ENCODE measurements at regions not wholly inside any gene's neighbourhood (a gene's known extent, or its start where the extent isn't known, plus 50 kb on each side); places are given as distances from the start of the nearest gene placed in this dataset.

DNA sequence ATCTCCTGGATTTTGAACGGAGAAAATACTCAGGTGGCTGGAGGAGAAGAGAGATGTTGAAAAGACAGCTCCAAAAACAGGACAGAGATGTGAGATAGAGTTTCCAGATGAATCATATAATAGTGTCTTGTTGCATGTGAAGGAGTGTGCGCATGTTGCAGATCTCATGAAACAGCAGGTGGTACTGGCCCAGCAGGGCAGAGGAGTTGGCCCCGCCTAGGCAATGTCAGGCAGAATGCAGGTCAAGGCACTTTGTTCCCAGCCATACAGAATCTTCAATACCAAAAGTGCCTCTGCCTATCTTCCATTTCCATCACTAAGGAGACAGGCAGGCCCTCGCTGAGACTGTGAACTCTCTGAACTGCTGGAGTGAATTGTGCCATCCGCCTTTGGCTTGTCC lies 63.9 kb upstream of the FAT1 start:
- Histone ChIP-seq H3K36me3 (no peaks in the 10 kb centered on the region), H3K27ac (no peak overlapping the region), H3K9me3 (ENCODE audit: low read depth) (no peaks in the 10 kb centered on the region), H3K4me1 (ENCODE audit: low read depth) (no peaks in the 10 kb centered on the region), H3K27me3 (no peaks in the 10 kb centered on the region), H3K4me3 (no peak overlapping the region)
- TF ChIP-seq, protein P1, sequence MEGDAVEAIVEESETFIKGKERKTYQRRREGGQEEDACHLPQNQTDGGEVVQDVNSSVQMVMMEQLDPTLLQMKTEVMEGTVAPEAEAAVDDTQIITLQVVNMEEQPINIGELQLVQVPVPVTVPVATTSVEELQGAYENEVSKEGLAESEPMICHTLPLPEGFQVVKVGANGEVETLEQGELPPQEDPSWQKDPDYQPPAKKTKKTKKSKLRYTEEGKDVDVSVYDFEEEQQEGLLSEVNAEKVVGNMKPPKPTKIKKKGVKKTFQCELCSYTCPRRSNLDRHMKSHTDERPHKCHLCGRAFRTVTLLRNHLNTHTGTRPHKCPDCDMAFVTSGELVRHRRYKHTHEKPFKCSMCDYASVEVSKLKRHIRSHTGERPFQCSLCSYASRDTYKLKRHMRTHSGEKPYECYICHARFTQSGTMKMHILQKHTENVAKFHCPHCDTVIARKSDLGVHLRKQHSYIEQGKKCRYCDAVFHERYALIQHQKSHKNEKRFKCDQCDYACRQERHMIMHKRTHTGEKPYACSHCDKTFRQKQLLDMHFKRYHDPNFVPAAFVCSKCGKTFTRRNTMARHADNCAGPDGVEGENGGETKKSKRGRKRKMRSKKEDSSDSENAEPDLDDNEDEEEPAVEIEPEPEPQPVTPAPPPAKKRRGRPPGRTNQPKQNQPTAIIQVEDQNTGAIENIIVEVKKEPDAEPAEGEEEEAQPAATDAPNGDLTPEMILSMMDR (IDR thresholded peaks at IDR 0.05; ENCODE audit: low read depth, low read length), result no peak
- no peak for DNase-seq (ENCODE audit: low read depth in 1 of 2, low spot score in 1 of 2)

DNA sequence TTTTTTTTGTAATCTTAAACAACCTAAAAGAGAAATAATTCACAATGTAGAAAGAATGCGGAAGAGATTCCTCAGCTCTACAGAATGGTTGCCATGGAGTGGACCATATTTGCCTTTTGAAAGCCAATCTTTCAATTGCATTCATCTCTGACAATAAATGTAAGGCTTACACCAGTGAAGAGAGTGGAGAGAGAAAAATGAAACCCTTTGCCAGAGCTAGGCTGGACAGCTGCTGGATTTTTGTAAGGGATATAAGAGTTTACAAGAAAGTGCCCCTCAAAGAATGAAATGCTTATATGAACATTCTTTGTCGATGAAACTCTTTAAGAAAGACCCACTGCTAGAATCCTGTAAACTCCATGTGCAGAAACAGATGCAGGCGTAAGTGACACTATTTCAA lies 66.0 kb upstream of the FAT1 start:
- TF ChIP-seq, protein P1 (IDR thresholded peaks at IDR 0.05; ENCODE audit: low read depth, low read length), result no peak
- no peak overlapping the region for H3K27ac ChIP-seq
- H3K4me1 ChIP-seq (ENCODE audit: low read depth), result no peaks in the 10 kb centered on the region
- H3K9me3 ChIP-seq (ENCODE audit: low read depth), result no peaks in the 10 kb centered on the region
- H3K36me3 ChIP-seq, result no peaks in the 10 kb centered on the region
- no peak overlapping the region for H3K4me3 ChIP-seq
- H3K27me3 ChIP-seq, result no peaks in the 10 kb centered on the region
- no peak for DNase-seq (ENCODE audit: low read depth in 1 of 2, low spot score in 1 of 2)

DNA sequence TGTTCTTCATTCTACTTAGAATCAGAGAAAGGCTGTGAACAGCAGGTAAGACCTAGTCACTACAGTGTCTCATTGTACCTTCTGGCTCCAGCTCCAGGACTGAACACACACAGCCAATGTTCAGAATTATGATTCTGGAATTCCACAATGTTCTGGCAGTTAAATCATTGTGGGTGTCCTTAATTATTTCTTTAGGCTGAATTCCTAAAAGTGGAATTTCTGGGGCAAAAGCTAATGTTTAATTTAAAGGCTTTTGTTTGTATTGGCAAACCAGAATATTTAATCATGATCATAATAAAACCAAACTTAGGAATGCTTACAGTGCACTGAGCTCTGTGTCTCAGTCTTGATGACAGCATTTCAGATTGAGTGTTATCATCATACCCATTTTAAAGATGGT lies 67.0 kb upstream of the FAT1 start:
- DNase-seq (ENCODE audit: low read depth in 1 of 2, low spot score in 1 of 2), result no peak
- Histone ChIP-seq H3K4me3 (no peak overlapping the region), H3K9me3 (ENCODE audit: low read depth) (no peaks in the 10 kb centered on the region), H3K36me3 (no peaks in the 10 kb centered on the region), H3K27me3 (no peaks in the 10 kb centered on the region), H3K27ac (no peak overlapping the region), H3K4me1 (ENCODE audit: low read depth) (no peaks in the 10 kb centered on the region)
- TF ChIP-seq, protein P1 (IDR thresholded peaks at IDR 0.05; ENCODE audit: low read depth, low read length), result no peak

DNA sequence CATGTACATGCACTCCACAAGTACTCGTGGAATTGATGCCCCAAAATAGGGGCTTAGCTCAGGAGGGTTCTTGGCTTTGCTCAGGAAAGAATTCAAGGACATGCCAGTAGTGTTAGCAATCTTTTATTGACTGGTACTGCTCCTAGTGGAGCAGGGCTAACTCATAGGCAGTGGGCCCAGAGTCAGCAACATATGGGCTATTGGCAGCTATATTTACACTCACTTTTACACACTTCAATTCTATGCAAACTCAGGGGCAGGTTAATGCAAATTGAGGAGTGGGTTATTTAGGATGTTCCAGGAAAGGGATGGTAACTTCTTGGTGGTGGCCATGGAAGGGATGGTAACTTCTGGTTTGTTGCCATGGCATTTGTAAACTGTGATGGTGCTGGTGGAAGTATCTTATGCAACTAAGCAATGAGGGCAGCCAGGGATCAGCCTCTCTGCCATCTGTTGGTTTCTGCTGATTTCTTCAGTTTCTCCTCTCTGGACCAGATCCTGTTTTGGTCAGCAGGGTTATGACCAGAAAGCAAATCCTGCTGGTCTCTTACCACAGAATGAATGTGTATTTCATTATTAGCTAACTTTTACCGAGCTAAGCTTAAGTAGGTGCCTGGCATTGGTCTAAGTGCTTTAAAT lies 69.2 kb upstream of the FAT1 start:
- TF ChIP-seq, protein P1 (IDR thresholded peaks at IDR 0.05; ENCODE audit: low read depth, low read length), result no peak
- peak in 1 of 2 donors; percentile 59 for DNase-seq (ENCODE audit: low read depth in 1 of 2, low spot score in 1 of 2)
- no peaks in the 10 kb centered on the region for H3K36me3 ChIP-seq

DNA sequence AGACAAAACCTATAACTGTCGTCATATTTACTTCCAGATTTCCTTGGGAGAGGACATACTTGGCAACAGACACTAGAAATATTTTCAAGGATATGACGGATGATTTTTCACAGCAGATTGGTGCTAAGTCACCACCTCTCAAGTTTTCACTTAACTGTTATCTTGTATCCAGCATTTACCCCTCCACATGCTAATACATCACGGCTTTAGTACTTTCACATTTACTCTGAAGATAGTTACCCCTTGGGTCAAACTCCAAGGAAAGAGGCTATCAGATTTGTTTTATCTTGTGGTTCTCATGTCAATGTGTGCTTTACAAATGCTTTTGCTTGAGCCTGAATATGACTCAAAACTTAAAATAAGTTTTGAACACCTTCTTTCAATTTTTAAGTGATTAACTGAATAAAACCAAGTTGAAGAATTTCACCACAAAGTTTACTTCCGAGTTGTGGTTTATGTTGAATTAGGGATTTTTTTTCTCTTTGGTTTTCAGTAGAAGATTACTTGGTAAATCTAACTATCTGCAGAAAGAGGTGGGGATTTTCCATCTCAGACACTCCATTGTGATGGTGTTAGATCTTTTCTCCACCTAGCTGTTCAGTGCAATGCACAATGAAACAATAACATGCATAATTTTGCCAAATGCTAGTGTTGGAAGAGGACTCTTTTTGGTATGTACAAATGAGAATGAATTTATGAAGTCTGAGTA lies 75.4 kb upstream of the FAT1 start:
- peak in 1 of 2 donors; percentile 60 for DNase-seq (ENCODE audit: low read depth in 1 of 2, low spot score in 1 of 2)
- Histone ChIP-seq H3K27ac (no peak overlapping the region), H3K9me3 (ENCODE audit: low read depth) (no peaks in the 10 kb centered on the region), H3K36me3 (no peaks in the 10 kb centered on the region), H3K4me3 (no peak overlapping the region), H3K27me3 (no peaks in the 10 kb centered on the region), H3K4me1 (ENCODE audit: low read depth) (peaks cover 7% of the 10 kb centered on the region)
- TF ChIP-seq, protein P1 (IDR thresholded peaks at IDR 0.05; ENCODE audit: low read depth, low read length), result no peak

More for the DNA sequence above, 69.2 kb upstream of the FAT1 start:
- Histone ChIP-seq H3K4me1 (ENCODE audit: low read depth) (no peaks in the 10 kb centered on the region), H3K27me3 (no peaks in the 10 kb centered on the region), H3K27ac (no peak overlapping the region), H3K9me3 (ENCODE audit: low read depth) (no peaks in the 10 kb centered on the region), H3K4me3 (no peak overlapping the region)
